ENCODE measurements at regions not wholly inside any gene's neighbourhood (a gene's known extent, or its start where the extent isn't known, plus 50 kb on each side); places are given as distances from the start of the nearest gene placed in this dataset.
A peak's percentile ranks its signal among the peaks of the same experiment; 100 is the strongest.

GRCh38 chr11:19615341-19616183, 97.1 kb upstream of the NAV2 start:
- H2BK15ac ChIP-seq (ENCODE audit: low read length): no peak overlapping the region
- H3K9ac ChIP-seq (replicated peaks in 1 of 4; ENCODE audit: extremely low read depth in 1 of 4, low read depth in 3 of 4, low read length in 3 of 4): no peak overlapping the region
- no peak overlapping the region for H3K56ac ChIP-seq (replicated peaks; ENCODE audit: insufficient read length, low read depth, low read length)
- FAIRE-seq (no peak), DNase-seq (ENCODE audit: low read depth in 1 of 2, low spot score in 2 of 2) (no peak)
- H2BK120ac ChIP-seq (replicated peaks; ENCODE audit: low read depth, low read length): no peak overlapping the region
- no peaks in the 10 kb centered on the region for H4K20me1 ChIP-seq (replicated peaks in 1 of 2; ENCODE audit: control insufficient read depth in 1 of 2, insufficient read depth in 2 of 2, low read length in 2 of 2)
- no peaks in the 10 kb centered on the region for H3K36me3 ChIP-seq (ENCODE audit: control insufficient read depth in 2 of 4, insufficient read depth in 4 of 4, low read length in 3 of 4)
- no peak overlapping the region for H2BK20ac ChIP-seq (ENCODE audit: low read length)
- no peak overlapping the region for H2BK12ac ChIP-seq (ENCODE audit: low read depth, low read length)
- H3K27me3 ChIP-seq (replicated peaks in 1 of 4; ENCODE audit: control insufficient read depth in 3 of 4, extremely low read depth in 1 of 4, insufficient read depth in 3 of 4, low read length in 3 of 4): no peaks in the 10 kb centered on the region
- H3K23ac ChIP-seq (ENCODE audit: insufficient read length): no peak overlapping the region
- no peak overlapping the region for H2AFZ ChIP-seq (ENCODE audit: low read length)
- peaks cover 5 to 7% of the 10 kb centered on the region in 2 experiments; a peak in 2 of 4 replicates for H3K9me3 ChIP-seq (ENCODE audit: insufficient read depth in 2 of 2, low read depth in 1 of 2, low read length in 1 of 2)
- H3K4ac ChIP-seq (replicated peaks; ENCODE audit: insufficient read length, low read depth, low read length): no peak overlapping the region
- no peak overlapping the region for H3K4me3 ChIP-seq (ENCODE audit: extremely low read depth in 1 of 4, insufficient read depth in 2 of 4, low read depth in 3 of 4, low read length in 4 of 4)
- no peak overlapping the region for H2AK5ac ChIP-seq (ENCODE audit: low read depth, low read length)
- H3K79me2 ChIP-seq (ENCODE audit: control insufficient read depth in 1 of 2, insufficient read depth in 2 of 2, low read length in 2 of 2): no peaks in the 10 kb centered on the region
- ChIA-PET POLR2A (ENCODE audit: partially characterized antibody) (no interaction called here), CTCF (ENCODE audit: partially characterized antibody) (interaction anchor here (1.0 to 1.2 kb wide), 2 partner anchors 17 to 52 kb away, joined by 4 read pairs; no protein-coding TSS in a partner anchor)
- H3K27ac ChIP-seq (ENCODE audit: low read depth, low read length): no peak overlapping the region
- no peaks in the 10 kb centered on the region for H3K4me1 ChIP-seq (replicated peaks in 1 of 4; ENCODE audit: control insufficient read depth in 3 of 4, insufficient read depth in 4 of 4, low read length in 3 of 4)
- no peak overlapping the region for H3K18ac ChIP-seq (ENCODE audit: extremely low read depth, low read length)
- WGBS, 2 experiments (ENCODE audit: extremely low coverage in 1 of 2, insufficient coverage in 1 of 2, insufficient read length in 1 of 2, insufficient replicate concordance in 2 of 2, low coverage in 1 of 2, low lambda C conversion rate in 2 of 2, missing lambda C conversion rate in 1 of 2): 76% methylated on average over 11 of the region's 11 CpGs; no CpG with 5 or more reads in 1 of the 2 experiments
- peaks cover 7% of the 10 kb centered on the region; the same call in 1 of the 2 replicates for H3K23me2 ChIP-seq (ENCODE audit: low read depth, low read length)
- H4K8ac ChIP-seq (ENCODE audit: extremely low read depth, insufficient read depth, low read length): peak overlapping the region; percentile 18; the same call in 1 of the 2 replicates
- no peak overlapping the region for H3K4me2 ChIP-seq (ENCODE audit: insufficient read depth in 1 of 2, low read depth in 2 of 2, low read length in 2 of 2)
- H4K91ac ChIP-seq (replicated peaks; ENCODE audit: insufficient read length, low read length): peak overlapping the region; percentile 59
- no peak overlapping the region for H3K14ac ChIP-seq (ENCODE audit: insufficient read length)
- H3K79me1 ChIP-seq (ENCODE audit: low read depth, low read length): no peaks in the 10 kb centered on the region
- no peak overlapping the region for H4K5ac ChIP-seq (ENCODE audit: insufficient read length, low read depth, low read length)
- H2BK5ac ChIP-seq (ENCODE audit: low read depth, low read length): no peak overlapping the region
- TF ChIP-seq ZNF274 (IDR thresholded peaks at IDR 0.05; ENCODE audit: borderline replicate concordance, extremely low read depth, low read length) (no peak), RAD21 (IDR thresholded peaks at IDR 0.05 in 1 of 2, conservative IDR thresholded peaks at IDR 0.05 in 1 of 2; ENCODE audit: low read depth in 2 of 2, low read length in 2 of 2) (no peak), FOSL1 (IDR thresholded peaks at IDR 0.05; ENCODE audit: insufficient read depth, low read depth, low read length) (no peak), NANOG (IDR thresholded peaks at IDR 0.05; ENCODE audit: insufficient read depth, low read depth, low read length, poor library complexity, severe bottlenecking) (no peak), EP300 (IDR thresholded peaks at IDR 0.05; ENCODE audit: borderline replicate concordance in 1 of 2, low read depth in 2 of 2, low read length in 2 of 2) (no peak), MAX (IDR thresholded peaks at IDR 0.05) (no peak), SRF (IDR thresholded peaks at IDR 0.05; ENCODE audit: low read depth, low read length) (no peak), RNF2 (IDR thresholded peaks at IDR 0.05; ENCODE audit: borderline replicate concordance, low read depth, low read length, missing control alignments, poor library complexity, severe bottlenecking) (no peak)
